Endothelial cell of umbilical vein (primary cell): ENCODE measurements at regions not wholly inside any gene's neighbourhood (a gene's known extent, or its start where the extent isn't known, plus 50 kb on each side); places are given as distances from the start of the nearest gene placed in this dataset.

Experiments used
- BruUV-seq: library from RNA; stranded (reverse); fragments of 400-500 nt; replicated peaks from 2 replicates; lab custom pipeline; 2021; lab: Mats Ljungman, UMichigan
- CTCF ChIA-PET: fragments of 300-600, 350-600 bp; sonication (Branson Sonifier 250); formaldehyde crosslinking; loops from one replicate; lab custom pipeline; 2021; ENCODE audit warnings: antibody characterized with exemption, inconsistent platforms; lab: Charles Lee
- POLR2A ChIA-PET: fragments of 300-600, 350-600 bp; sonication (Branson Sonifier 250); formaldehyde crosslinking; loops from one replicate; lab custom pipeline; 2021; ENCODE audit warnings: antibody characterized with exemption, inconsistent platforms; lab: Charles Lee
- DNase-seq: peaks from one replicate; pipeline ENCODE4 v3.0.0-alpha.2; 2011; ENCODE audit warnings: low read depth, low spot score
- FAIRE-seq: peaks from 2 replicates; lab custom pipeline; 2011; peaks lifted over from hg19 to GRCh38; lab: Jason Lieb, UNC
- H2AFZ ChIP-seq: 2 replicates; pipeline ENCODE4 v1.6.0; 2012; ENCODE audit warnings: low read depth, low read length, control low read depth, inconsistent platforms
- H3K27ac ChIP-seq: 2 replicates; pipeline ENCODE4 v1.5.1; 2011; ENCODE audit warnings: low read depth, mild to moderate bottlenecking, control low read depth, low read length, moderate library complexity; ENCODE audit not compliant: insufficient read depth
- H3K27me3 ChIP-seq, 2 experiments: 2 replicates each; pipeline versions ENCODE4 v1.6.0 to v1.6.1; 2011; ENCODE audit warnings: low read length in 2 of 2, mixed read lengths in 1 of 2; ENCODE audit not compliant: control insufficient read depth in 2 of 2, insufficient read depth in 2 of 2
- H3K36me3 ChIP-seq, 2 experiments: 2 replicates in 1 of 2; 3 replicates in 1 of 2; pipeline ENCODE4 v1.5.1; 2011; ENCODE audit warnings: low read length in 2 of 2, mild to moderate bottlenecking in 1 of 2, moderate library complexity in 1 of 2; ENCODE audit not compliant: control insufficient read depth in 2 of 2, insufficient read depth in 2 of 2; ENCODE audit errors: extremely low read depth in 1 of 2
- H3K4me1 ChIP-seq: 3 replicates; pipeline ENCODE4 v1.5.1; 2011; ENCODE audit warnings: mild to moderate bottlenecking, low read length; ENCODE audit not compliant: control insufficient read depth, insufficient read depth; ENCODE audit errors: extremely low read depth
- H3K4me2 ChIP-seq: 2 replicates; pipeline ENCODE4 v1.6.1; 2011; ENCODE audit warnings: low read length, control low read depth, mixed read lengths; ENCODE audit not compliant: insufficient read depth
- H3K4me3 ChIP-seq, 3 experiments: fragments of 200-600 bp in 1 of 3; sonication (generic), shearing (Covaris generic) in 1 of 3; replicated peaks in 1 of 3; 2 replicates each; pipeline ENCODE4 v1.5.1; 2011 to 2016; ENCODE audit warnings: control low read depth in 3 of 3, low read length in 3 of 3, mild to moderate bottlenecking in 2 of 3, inconsistent platforms in 1 of 3, low read depth in 1 of 3, moderate library complexity in 1 of 3; ENCODE audit not compliant: insufficient read depth in 1 of 3
- H3K79me2 ChIP-seq: 2 replicates; pipeline ENCODE4 v1.6.0; 2012; ENCODE audit warnings: low read length, inconsistent platforms; ENCODE audit not compliant: control insufficient read depth, insufficient read depth
- H3K9ac ChIP-seq: replicated peaks from 2 replicates; pipeline ENCODE3; 2011; ENCODE audit warnings: low read length, control low read depth; ENCODE audit not compliant: insufficient read depth; ENCODE audit errors: extremely low read depth
- H3K9me1 ChIP-seq: replicated peaks from 3 replicates; pipeline ENCODE4 v1.6.0; 2011; ENCODE audit warnings: mild to moderate bottlenecking, low read length; ENCODE audit not compliant: control insufficient read depth, insufficient read depth; ENCODE audit errors: extremely low read depth
- H3K9me3 ChIP-seq: replicated peaks from 2 replicates; pipeline ENCODE4 v1.5.1; 2012; ENCODE audit warnings: low read length, inconsistent platforms; ENCODE audit not compliant: control insufficient read depth, insufficient read depth
- H4K20me1 ChIP-seq: replicated peaks from 2 replicates; pipeline ENCODE3; 2011; ENCODE audit warnings: mild to moderate bottlenecking, low read length; ENCODE audit not compliant: control insufficient read depth, insufficient read depth; ENCODE audit errors: extremely low read depth
- EZH2 ChIP-seq: IDR thresholded peaks from 2 replicates; pipeline ENCODE4 v1.6.1; 2012; ENCODE audit warnings: borderline replicate concordance, low read depth, mild to moderate bottlenecking, moderate library complexity, low read length, inconsistent platforms; ENCODE audit not compliant: severe bottlenecking
- FOS ChIP-seq: IDR thresholded peaks from 2 replicates; pipeline ENCODE4 v1.6.1; 2011; ENCODE audit warnings: mild to moderate bottlenecking, low read length, moderate library complexity, borderline replicate concordance; ENCODE audit not compliant: insufficient read depth
- GATA2 ChIP-seq: IDR thresholded peaks from 2 replicates; pipeline ENCODE4 v1.7.0; 2011; ENCODE audit warnings: low read depth, mild to moderate bottlenecking, moderate library complexity, mixed read lengths, low read length; ENCODE audit not compliant: insufficient read length, insufficient read depth
- JUN ChIP-seq: IDR thresholded peaks from 2 replicates; pipeline ENCODE4 v1.6.1; 2011; ENCODE audit warnings: borderline replicate concordance, low read depth; ENCODE audit not compliant: insufficient read length, insufficient read depth
- MYC ChIP-seq: IDR thresholded peaks from one replicate; pipeline ENCODE4 v1.6.1; 2011; ENCODE audit warnings: mild to moderate bottlenecking, low read depth, low read length
- POLR2A ChIP-seq: IDR thresholded peaks from 2 replicates; pipeline ENCODE4 v1.6.1; 2012; ENCODE audit warnings: low read depth, mild to moderate bottlenecking, control low read depth, low read length
- POLR2AphosphoS5 ChIP-seq: IDR thresholded peaks from 2 replicates; pipeline ENCODE4 v1.6.1; 2012; ENCODE audit warnings: low read depth, mild to moderate bottlenecking, control low read depth, low read length, moderate library complexity; ENCODE audit not compliant: insufficient read depth
- dilution Hi-C: fragments of 300-500 bp; cut with MboI; formaldehyde crosslinking; loops from one replicate; pipeline ENCODE4 v1.15.0; 2019; ENCODE audit warnings: low sequenced_read_pairs; ENCODE audit not compliant: extremely low pct_ligation_motif_present
- intact Hi-C: fragments of 100-400 bp; cut with micrococcal nuclease; formaldehyde crosslinking; loops from one replicate; pipeline ENCODE4 v1.10.0; 2022
- TF ChIP-seq, protein P1 (sequence below), 2 donors: IDR thresholded peaks; 1 replicate in 1 of 2; 2 replicates in 1 of 2; pipeline ENCODE4 v1.5.1; 2011; ENCODE audit warnings: low read length in 2 of 2, mild to moderate bottlenecking in 2 of 2, moderate library complexity in 2 of 2, control low read depth in 1 of 2, inconsistent platforms in 1 of 2, low read depth in 1 of 2; ENCODE audit not compliant: insufficient read depth in 1 of 2; ENCODE audit errors: extremely low read depth in 1 of 2
- TF ChIP-seq, protein P2 (sequence below): IDR thresholded peaks from 2 replicates; pipeline ENCODE4 v1.6.1; 2011; ENCODE audit not compliant: insufficient read depth, insufficient read length

DNA sequence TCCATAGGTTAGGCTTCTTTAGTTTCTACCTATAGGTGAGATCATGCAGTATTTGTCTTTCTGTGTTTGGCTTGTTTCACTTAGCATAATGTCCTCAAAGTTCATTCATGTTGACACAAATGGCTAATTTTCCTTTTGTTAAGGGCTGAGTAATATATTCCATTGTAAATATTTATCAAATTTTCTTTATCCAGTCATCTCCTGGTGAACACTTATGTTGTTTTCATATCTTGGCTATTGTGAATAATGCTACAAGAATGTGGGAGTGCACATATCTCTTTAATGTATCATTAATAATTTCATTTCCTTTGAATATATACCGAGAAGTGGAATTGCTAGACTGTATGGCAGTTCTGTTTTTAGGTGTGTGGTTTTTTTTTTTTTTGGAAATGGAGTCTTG is 250.9 kb upstream of the SEMA6D start:
- peak overlapping the region; percentile 30 for H3K4me2 ChIP-seq
- no TSS peak for BruUV-seq
- no peaks in the 10 kb centered on the region for H3K9me1 ChIP-seq
- peak overlapping the region; percentile 93 for H3K27ac ChIP-seq
- DNase-seq (peak; percentile 84), FAIRE-seq (peak; percentile 71)
- intact Hi-C loops: loop anchor here (1.0 to 2.0 kb wide), 6 partner anchors 44 to 684 kb away; no protein-coding TSS in a partner anchor
- CTCF ChIA-PET: interaction anchor here (0.6 to 2.7 kb wide), 4 partner anchors 58 to 644 kb away, joined by 3 to 12 read pairs (median 4); partner anchors contain the start of gene SEMA6D
- dilution Hi-C loops: no loop called here
- no peak overlapping the region for H3K4me3 ChIP-seq
- TF ChIP-seq POLR2A (no peak), EZH2 (no peak), MYC (no peak), GATA2 (peak; percentile 78), JUN (peak; percentile 96), POLR2AphosphoS5 (peak; percentile 39), FOS (peak; percentile 95)
- TF ChIP-seq, protein P1, sequence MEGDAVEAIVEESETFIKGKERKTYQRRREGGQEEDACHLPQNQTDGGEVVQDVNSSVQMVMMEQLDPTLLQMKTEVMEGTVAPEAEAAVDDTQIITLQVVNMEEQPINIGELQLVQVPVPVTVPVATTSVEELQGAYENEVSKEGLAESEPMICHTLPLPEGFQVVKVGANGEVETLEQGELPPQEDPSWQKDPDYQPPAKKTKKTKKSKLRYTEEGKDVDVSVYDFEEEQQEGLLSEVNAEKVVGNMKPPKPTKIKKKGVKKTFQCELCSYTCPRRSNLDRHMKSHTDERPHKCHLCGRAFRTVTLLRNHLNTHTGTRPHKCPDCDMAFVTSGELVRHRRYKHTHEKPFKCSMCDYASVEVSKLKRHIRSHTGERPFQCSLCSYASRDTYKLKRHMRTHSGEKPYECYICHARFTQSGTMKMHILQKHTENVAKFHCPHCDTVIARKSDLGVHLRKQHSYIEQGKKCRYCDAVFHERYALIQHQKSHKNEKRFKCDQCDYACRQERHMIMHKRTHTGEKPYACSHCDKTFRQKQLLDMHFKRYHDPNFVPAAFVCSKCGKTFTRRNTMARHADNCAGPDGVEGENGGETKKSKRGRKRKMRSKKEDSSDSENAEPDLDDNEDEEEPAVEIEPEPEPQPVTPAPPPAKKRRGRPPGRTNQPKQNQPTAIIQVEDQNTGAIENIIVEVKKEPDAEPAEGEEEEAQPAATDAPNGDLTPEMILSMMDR (IDR thresholded peaks at IDR 0.05; ENCODE audit: extremely low read depth in 1 of 2, insufficient read depth in 1 of 2, low read depth in 1 of 2, low read length in 2 of 2): no peak
- TF ChIP-seq, protein P2, sequence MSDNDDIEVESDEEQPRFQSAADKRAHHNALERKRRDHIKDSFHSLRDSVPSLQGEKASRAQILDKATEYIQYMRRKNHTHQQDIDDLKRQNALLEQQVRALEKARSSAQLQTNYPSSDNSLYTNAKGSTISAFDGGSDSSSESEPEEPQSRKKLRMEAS: no peak
- H3K9me3 ChIP-seq: no peaks in the 10 kb centered on the region
- H4K20me1 ChIP-seq: no peaks in the 10 kb centered on the region
- no peaks in the 10 kb centered on the region for H3K36me3 ChIP-seq
- no peaks in the 10 kb centered on the region for H3K27me3 ChIP-seq
- H3K4me1 ChIP-seq: peaks cover 42% of the 10 kb centered on the region
- peak overlapping the region; percentile 54 for H3K9ac ChIP-seq
- no peaks in the 10 kb centered on the region for H3K79me2 ChIP-seq
- no peak overlapping the region for H2AFZ ChIP-seq
- POLR2A ChIA-PET: interaction anchor here (0.7 kb wide), 1 partner anchor 153 kb away, joined by 4 read pairs; no protein-coding TSS in a partner anchor
